Vagina (tissue), 2 donors: ENCODE measurements at regions not wholly inside any gene's neighbourhood (a gene's known extent, or its start where the extent isn't known, plus 50 kb on each side); places are given as distances from the start of the nearest gene placed in this dataset.

Source experiments
- DNase-seq, 2 donors: peaks; one replicate each; pipeline ENCODE4 v3.0.0-alpha.2; 2017; ENCODE audit errors: extremely low spot score in 2 of 2
- H3K27ac ChIP-seq: fragments of 200-600 bp; sonication (generic); one replicate; pipeline ENCODE4 v1.5.1; 2019
- H3K27me3 ChIP-seq: fragments of 200-600 bp; sonication (generic); one replicate; pipeline ENCODE4 v1.5.1; 2019
- H3K36me3 ChIP-seq, 2 donors: fragments of 200-600 bp; sonication (generic); one replicate each; pipeline ENCODE4 v1.5.1; 2017 to 2019
- H3K4me1 ChIP-seq: fragments of 200-600 bp; sonication (generic); one replicate; pipeline ENCODE4 v1.5.1; 2019
- H3K4me3 ChIP-seq, 2 donors: fragments of 200-600 bp; sonication (generic); 1 replicate in 1 of 2; 2 replicates in 1 of 2; pipeline ENCODE4 v1.5.1; 2016 to 2019
- H3K9me3 ChIP-seq: fragments of 200-600 bp; sonication (generic); one replicate; pipeline ENCODE4 v1.5.1; 2019
- CTCF ChIP-seq, 3 experiments: fragments of 450-650 bp in 2 of 3; fragments of 200-600 bp in 1 of 3; sonication (generic) in 1 of 3; IDR thresholded peaks; one replicate each; pipeline ENCODE4 v1.5.1; 2017 to 2019; ENCODE audit warnings: antibody characterized with exemption in 3 of 3, mild to moderate bottlenecking in 2 of 3, moderate library complexity in 2 of 3
- POLR2A ChIP-seq, 2 donors: fragments of 450-650 bp; IDR thresholded peaks; one replicate each; pipeline ENCODE4 v1.6.1; 2017; ENCODE audit warnings: antibody characterized with exemption in 2 of 2, mild to moderate bottlenecking in 2 of 2, moderate library complexity in 2 of 2
- POLR2AphosphoS5 ChIP-seq, 2 donors: sonication (generic); formaldehyde crosslinking; IDR thresholded peaks; one replicate each; pipeline ENCODE4 v1.9.0; 2017; ENCODE audit warnings: antibody characterized with exemption in 2 of 2, mild to moderate bottlenecking in 2 of 2, low read depth in 1 of 2; ENCODE audit not compliant: insufficient read depth in 1 of 2
- intact Hi-C: fragments of 100-400 bp; cut with DNase I; formaldehyde crosslinking; loops from one replicate; pipeline ENCODE4 v1.15.1; 2023

GRCh38 chr13:84997858-84998257 is 801.4 kb downstream of the SLITRK6 start:
- H3K4me3 ChIP-seq = no peak overlapping the region
- H3K9me3 ChIP-seq = no peaks in the 10 kb centered on the region
- H3K36me3 ChIP-seq = no peaks in the 10 kb centered on the region
- TF ChIP-seq CTCF (IDR thresholded peaks at IDR 0.05) (no peak), POLR2AphosphoS5 (IDR thresholded peaks at IDR 0.05; ENCODE audit: insufficient read depth in 1 of 2, low read depth in 1 of 2) (no peak), POLR2A (IDR thresholded peaks at IDR 0.05) (no peak)
- intact Hi-C loops = no loop called here
- no peaks in the 10 kb centered on the region for H3K27me3 ChIP-seq
- no peak overlapping the region for H3K27ac ChIP-seq
- no peak for DNase-seq
- no peaks in the 10 kb centered on the region for H3K4me1 ChIP-seq

GRCh38 chr13:84994582-84994981 is 804.6 kb downstream of the SLITRK6 start:
- Histone ChIP-seq H3K9me3 (no peaks in the 10 kb centered on the region), H3K36me3 (no peaks in the 10 kb centered on the region), H3K4me1 (no peaks in the 10 kb centered on the region), H3K27me3 (no peaks in the 10 kb centered on the region), H3K4me3 (no peak overlapping the region), H3K27ac (no peak overlapping the region)
- intact Hi-C loops = no loop called here
- DNase-seq = no peak
- TF ChIP-seq POLR2A (IDR thresholded peaks at IDR 0.05) (no peak), POLR2AphosphoS5 (IDR thresholded peaks at IDR 0.05; ENCODE audit: insufficient read depth in 1 of 2, low read depth in 1 of 2) (no peak), CTCF (IDR thresholded peaks at IDR 0.05) (no peak)

- no peaks in the 10 kb centered on the region for H3K9me3 ChIP-seq
- DNase-seq = no peak
- no peaks in the 10 kb centered on the region for H3K27me3 ChIP-seq
- no peak overlapping the region for H3K27ac ChIP-seq
- H3K4me1 ChIP-seq = no peaks in the 10 kb centered on the region
- TF ChIP-seq POLR2AphosphoS5 (IDR thresholded peaks at IDR 0.05; ENCODE audit: insufficient read depth in 1 of 2, low read depth in 1 of 2) (no peak), POLR2A (IDR thresholded peaks at IDR 0.05) (no peak), CTCF (IDR thresholded peaks at IDR 0.05) (no peak)
- no peaks in the 10 kb centered on the region for H3K36me3 ChIP-seq
- intact Hi-C loops = no loop called here
- H3K4me3 ChIP-seq = no peak overlapping the region
Measured at GRCh38 chr13:84985860-84986259, 813.4 kb downstream of the SLITRK6 start.

- Histone ChIP-seq H3K36me3 (no peaks in the 10 kb centered on the region), H3K4me3 (no peak overlapping the region), H3K27me3 (no peaks in the 10 kb centered on the region), H3K9me3 (no peaks in the 10 kb centered on the region), H3K4me1 (no peaks in the 10 kb centered on the region), H3K27ac (no peak overlapping the region)
- TF ChIP-seq POLR2AphosphoS5 (IDR thresholded peaks at IDR 0.05; ENCODE audit: insufficient read depth in 1 of 2, low read depth in 1 of 2) = no peak
- TF ChIP-seq CTCF (IDR thresholded peaks at IDR 0.05) = no peak
- TF ChIP-seq POLR2A (IDR thresholded peaks at IDR 0.05) = no peak
- intact Hi-C loops = no loop called here
- DNase-seq = no peak
Measured at GRCh38 chr13:84983321-84983720, 815.9 kb downstream of the SLITRK6 start.

GRCh38 chr13:84980571-84980970 is 818.6 kb downstream of the SLITRK6 start:
- intact Hi-C loops = no loop called here
- Histone ChIP-seq H3K27ac (no peak overlapping the region), H3K27me3 (no peaks in the 10 kb centered on the region), H3K4me3 (no peak overlapping the region), H3K9me3 (no peaks in the 10 kb centered on the region), H3K36me3 (no peaks in the 10 kb centered on the region), H3K4me1 (no peaks in the 10 kb centered on the region)
- DNase-seq = no peak
- TF ChIP-seq CTCF (IDR thresholded peaks at IDR 0.05) = no peak
- no peak for TF ChIP-seq POLR2AphosphoS5 (IDR thresholded peaks at IDR 0.05; ENCODE audit: insufficient read depth in 1 of 2, low read depth in 1 of 2)
- TF ChIP-seq POLR2A (IDR thresholded peaks at IDR 0.05) = no peak
